DMS53 treated with DMSO at 0.1 percent for 48 hours (cell line): ENCODE measurements at regions not wholly inside any gene's neighbourhood (a gene's known extent, or its start where the extent isn't known, plus 50 kb on each side); places are given as distances from the start of the nearest gene placed in this dataset.

Experiments
- DNase-seq: peaks from one replicate; lab custom pipeline; 2025; ENCODE audit not compliant: unreplicated experiment; lab: John Stamatoyannopoulos, UW

DNA sequence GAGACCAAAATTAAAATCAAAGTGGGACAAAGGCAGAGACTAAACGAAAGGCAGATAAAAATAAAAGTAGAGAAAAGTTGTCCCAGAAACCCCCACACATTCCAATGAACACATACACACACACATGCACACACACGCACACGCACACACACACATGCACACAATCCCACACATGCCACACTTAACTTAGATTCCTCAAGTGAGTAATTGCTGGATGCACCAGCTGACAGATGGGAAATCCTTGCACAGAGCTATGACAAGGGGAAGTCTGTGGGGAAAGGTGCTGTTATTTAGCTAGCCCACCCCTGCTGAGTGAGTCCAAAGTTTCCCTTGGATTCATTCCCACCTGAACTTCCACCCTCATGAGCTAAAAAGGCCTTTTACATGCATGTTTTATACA lies 233.9 kb downstream of the RAB28 start:
- DNase-seq: no peak

DNA sequence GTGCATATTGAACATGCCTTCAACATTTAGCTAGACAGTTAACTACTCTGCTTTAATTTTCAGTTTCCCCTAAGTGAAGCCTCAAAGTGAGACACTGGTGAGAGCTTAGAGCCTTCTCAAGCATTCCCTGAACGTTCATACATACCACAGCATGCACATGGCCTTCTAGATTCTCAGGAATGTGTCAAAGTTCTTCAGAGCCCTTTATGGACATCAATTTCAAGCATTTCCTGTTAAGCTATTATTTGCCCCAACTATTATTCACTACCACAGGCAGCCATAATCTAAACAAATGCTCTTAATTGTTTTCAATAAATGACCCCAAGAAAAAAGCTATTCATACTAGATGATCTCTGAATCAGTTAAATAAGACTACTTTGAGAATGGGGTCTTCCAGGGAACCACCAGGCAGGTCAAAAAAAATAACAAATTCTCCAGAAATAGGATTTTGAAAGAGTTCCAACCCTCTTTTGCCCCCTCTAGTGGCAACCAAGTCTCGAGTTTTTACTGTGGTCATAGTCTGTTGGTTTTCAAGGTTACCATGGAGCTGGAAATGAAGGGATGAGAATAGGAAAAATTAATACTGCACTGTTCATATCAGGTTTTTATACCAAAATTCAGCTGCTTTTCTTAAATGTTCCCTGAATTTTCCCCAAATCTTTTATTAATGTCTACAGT lies 235.4 kb downstream of the RAB28 start:
- peak; percentile 17 for DNase-seq

DNA sequence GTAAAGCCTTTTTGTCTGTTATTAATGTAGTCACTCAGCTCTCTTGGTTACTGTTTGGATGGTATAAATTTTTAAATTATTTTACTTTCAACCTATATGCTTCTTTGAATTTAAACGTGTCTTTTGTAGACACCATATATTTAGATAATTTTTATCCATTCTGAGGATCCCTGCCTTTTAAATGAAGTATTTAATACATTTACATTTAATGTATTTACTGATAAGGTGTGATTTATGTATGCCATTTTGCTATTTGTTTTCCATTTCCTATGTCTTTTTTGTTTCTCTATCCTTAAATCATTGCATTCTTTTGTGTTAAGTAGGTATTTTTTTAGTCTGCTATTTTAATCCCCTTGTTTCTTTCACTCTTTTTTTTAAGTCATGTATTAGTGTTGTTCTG lies 238.0 kb downstream of the RAB28 start:
- DNase-seq: no peak

DNA sequence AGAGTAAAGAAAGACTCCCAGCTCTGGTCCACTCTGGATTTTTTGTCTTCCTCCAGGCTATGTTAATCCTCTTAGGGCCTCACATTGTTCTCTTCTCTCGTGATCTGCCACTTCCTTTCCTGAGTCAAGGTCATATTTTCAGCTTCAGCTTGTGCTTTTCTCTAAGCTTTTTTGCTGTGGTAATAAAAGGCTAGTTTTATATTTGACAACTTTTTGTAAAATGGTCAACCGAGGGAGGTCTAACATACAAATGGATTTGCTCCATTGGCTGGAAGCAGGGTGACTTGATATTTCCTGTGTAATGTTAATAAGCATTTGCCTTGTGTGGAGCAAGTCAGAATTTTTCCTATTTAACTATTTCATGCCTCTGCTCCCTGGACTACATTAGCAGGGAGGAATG lies 239.7 kb downstream of the RAB28 start:
- no peak for DNase-seq

DNA sequence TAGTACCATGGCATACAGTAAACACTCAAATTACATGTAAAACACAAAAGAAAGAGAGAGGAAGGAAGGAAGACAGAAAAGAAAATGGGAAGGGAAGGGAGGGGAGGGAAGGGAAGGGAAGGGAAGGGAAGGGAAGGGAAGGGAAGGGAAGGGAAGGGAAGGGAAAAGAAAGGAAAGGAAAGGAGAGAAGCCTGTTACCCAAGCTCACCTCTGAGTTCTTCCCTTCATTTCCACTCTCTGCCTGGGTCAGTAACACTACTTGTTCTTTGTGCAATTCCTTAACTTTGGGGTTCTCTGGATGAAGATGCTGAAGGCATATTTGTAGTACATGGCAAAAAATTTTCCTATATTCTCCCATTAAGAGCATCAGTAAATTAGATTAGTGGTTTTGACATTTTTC lies 241.0 kb downstream of the RAB28 start:
- no peak for DNase-seq

DNA sequence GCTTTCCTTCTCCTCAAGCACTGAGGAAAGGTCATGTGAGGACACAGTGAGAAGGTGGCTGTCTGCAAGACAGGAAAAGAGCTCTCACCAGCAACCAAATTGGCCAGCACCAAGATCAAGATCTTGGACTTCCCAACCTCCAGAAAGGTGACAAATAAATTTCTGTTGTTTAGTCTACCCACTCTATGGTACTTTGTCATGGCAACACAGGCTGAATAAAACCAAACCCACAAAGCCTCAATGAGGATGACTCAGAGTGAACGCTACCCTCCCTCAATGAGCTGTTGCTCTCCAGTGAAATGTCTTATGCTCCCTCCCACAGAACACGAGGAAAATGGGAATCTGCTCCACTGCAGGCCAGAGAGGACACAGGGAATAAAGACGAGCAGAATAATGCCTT lies 244.1 kb downstream of the RAB28 start:
- no peak for DNase-seq

DNA sequence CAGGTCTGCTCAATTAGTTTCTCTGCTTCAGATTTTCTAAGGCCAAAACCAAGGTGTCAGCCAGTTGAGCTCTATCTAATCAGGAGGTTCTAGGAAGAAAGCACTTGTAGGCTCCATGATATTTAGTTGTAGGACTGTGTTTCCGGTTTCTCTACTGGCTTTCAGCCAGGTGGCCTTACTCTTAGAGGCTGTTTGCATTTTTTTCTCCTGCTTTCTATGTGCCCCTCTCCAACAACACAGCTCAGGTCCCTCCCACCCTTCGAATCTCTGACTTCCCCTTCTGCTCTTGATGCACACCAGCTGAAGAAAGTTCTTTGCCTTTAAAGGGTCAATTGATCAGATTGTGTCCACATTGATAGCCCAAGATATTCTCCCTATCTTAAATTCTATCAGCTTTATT lies 245.2 kb downstream of the RAB28 start:
- no peak for DNase-seq

DNA sequence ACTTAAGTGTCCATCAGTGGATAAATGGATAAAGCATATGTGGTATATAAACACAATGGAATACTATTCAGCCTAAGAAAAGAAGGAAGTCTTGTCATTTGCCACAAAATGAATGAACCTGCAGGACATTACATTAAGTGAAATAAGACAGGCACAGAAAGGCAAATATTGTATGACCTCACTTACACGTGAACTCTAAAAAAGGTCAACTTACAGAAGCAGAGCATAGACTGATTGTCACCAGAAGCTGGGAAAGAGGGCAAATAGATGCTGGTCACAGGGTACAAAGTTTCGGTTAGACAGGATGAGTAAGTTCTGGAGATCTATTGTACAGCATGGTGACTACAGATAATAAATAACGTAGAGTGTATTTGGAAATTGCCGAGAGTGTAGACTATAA lies 247.7 kb downstream of the RAB28 start:
- DNase-seq: no peak

DNA sequence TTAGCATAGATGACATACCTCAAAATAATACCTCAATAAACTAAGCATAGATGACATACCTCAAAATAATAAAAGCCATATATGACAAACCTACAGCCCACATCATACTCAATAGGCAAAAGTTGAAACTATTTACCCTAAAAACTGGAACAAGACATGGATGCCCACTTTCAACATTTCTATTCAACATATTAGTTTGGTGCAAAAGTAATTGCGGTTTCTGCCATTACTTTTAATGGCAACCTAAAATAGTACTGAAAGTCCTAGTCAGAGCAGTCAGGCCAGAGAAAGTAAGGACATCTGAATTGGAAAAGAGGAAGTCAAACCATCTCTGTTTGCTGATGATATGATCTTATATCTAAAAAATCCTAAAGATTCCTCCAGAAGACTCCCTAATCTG lies 250.4 kb downstream of the RAB28 start:
- no peak for DNase-seq

DNA sequence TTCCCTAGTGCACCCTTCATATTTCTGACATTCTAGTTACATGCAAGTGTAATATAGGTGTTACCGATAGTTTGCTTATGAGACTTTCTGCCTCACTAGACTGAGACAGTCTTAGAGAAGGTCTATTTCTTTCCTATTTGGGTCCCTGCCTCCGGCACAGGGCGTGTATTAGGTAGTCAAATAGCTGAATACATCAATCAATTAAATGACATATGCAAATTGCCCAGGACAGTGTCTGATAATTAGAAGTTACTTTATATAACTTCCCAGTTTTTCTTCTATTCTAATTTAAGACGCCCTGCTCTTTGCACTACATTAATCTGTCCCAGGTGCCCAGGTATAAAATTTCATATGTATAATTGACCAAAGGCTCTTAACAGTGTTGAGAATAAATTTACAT lies 264.2 kb downstream of the RAB28 start:
- DNase-seq: no peak

DNA sequence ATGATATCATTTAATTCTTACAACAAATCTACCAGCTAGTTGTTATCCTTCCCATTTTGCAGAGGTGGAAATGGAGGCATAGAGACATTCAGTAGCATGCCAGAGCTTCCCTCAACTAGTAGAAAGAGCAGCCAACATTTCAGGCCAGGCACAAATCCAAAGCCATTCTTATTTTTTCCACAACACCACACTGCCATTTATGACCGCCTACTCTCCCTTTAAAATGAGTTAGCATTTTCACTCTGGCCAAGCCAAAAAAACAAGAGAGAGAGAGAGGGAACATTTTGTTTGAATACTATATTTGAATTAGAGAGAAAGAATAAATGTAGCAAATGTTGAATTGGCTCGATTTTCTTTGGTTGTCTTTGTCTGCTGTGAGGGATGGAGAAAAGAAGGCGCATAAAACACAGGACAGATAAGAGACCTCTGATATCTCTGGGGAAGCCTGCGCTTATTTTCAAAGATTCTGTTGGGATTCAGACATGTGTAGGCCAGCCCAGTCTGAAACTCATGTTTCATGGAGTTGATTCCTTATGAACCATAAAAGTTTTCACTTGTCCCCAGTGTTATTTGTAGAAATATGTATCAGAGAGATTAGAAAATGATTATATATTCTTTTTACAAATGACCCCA lies 265.7 kb downstream of the RAB28 start:
- DNase-seq: no peak

DNA sequence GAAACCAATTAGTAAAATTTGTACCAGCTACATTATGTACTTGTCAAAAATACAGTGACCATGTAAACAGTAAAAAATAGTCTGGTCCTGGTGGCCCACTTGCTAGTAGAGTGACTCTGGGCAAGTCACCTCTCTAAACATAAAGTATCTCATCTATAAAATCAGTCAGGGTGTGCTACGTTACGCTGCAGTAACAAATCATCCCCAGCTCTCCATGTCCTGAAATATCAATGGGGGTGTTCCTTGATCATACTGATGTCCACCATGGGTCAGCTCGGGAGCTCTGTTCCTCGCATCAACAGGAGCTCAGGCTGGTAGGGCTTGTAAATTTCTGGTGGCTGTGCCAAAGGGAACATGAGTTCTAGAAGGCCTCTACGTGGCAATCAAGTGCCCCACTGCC lies 268.6 kb downstream of the RAB28 start:
- DNase-seq: no peak

DNA sequence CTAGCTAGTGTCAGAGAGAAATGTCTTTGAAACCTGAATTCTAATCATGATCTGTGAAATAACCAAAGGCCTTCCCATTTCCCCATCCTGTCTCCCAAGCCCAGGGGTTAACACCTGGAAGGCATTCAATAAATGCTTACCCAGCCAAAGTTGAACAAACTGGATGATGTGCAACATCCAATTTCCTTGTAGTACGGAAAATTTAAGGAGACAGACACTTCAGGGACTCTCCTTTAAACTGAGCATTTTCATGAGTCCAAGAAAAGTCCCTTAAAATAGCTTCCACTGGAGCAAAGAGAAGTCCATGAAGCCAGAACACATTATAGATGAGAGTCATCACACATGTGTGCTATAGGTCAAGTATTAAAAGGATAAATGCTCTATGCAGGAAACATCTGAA lies 271.2 kb downstream of the RAB28 start:
- DNase-seq: no peak

DNA sequence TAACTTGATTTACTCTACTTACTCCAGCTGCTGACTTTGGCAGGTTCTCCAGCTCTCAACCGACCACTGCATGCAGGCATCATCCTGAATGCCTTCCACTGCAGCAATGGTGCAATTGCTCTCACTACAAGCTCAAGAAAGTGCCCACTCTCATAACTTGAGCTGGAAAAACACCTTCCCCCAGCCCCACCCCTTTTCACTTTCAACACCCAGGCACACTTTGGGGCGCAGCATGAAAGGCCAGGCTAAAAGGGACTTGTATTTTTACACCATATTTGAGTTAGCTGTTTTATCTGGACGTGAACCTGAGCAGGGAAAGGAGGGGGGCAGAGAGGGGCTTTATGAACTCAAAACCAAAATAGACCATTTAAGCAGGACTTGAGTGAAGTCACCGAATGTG lies 274.5 kb downstream of the RAB28 start:
- DNase-seq: no peak

DNA sequence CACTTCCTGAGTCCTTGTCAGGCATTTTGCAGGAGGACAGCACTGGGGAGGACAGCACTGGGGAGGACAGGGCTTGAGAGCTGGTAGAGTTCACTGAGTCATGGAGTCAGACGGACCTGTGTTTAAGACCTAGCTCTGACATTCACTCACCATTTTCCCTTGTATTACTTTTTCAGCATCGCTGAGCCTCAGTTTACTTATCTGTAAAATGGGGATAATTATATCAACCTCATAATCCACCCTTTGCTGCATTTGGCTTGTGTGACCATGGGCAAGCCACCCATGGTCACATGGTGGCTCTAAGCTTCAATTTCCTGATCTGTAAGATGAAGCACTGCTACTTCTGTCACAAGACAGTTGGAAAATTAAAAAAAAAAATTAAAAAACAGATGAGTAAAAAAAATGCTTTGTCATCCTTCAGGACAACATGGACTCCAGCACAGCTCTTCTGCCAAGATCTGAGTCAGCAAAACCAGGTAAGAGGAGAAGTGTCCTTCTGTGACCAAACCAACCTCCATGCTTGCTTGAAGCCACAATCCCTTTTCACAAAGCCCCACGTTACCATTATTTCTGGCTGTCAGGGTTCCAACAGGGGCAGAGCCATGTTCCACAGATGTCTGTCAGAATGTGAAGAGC lies 275.5 kb downstream of the RAB28 start:
- no peak for DNase-seq

DNA sequence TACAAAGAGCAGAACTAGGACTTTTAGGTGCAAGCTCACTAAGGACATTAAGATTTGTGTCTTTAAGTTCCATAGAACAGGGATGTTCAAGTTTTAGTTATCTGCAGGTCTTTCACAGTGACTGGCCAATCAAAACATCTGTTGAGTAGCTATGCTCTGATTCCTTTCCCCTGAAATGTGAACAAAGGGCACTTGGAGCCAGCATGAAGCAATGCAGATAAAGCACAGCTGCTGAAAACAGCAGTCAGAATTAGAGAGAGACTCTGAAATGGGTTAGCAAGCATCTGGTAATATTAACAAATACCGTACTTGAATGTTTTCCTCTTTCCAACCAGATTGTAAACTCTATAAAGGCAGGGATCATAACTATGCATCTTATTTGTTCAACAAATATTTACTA lies 276.9 kb downstream of the RAB28 start:
- DNase-seq: no peak

DNA sequence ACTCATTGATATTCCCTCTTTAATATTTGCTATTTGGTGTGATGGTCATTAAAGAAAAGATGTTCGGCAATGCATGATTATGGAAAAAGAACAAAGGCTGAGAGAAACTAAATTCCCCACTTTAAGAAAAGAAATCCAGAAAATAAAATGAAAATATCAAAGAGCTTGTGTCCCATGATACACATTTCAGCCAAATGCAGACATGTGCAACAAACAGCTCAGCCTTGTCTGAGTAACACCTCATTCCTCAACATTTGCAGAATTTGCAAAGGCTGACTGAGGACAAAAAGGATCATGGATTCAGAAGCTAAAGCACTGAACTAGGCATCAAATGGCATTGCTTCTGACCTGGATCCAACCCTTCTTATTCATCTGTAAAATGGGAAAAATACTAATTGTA lies 281.0 kb downstream of the RAB28 start:
- no peak for DNase-seq

DNA sequence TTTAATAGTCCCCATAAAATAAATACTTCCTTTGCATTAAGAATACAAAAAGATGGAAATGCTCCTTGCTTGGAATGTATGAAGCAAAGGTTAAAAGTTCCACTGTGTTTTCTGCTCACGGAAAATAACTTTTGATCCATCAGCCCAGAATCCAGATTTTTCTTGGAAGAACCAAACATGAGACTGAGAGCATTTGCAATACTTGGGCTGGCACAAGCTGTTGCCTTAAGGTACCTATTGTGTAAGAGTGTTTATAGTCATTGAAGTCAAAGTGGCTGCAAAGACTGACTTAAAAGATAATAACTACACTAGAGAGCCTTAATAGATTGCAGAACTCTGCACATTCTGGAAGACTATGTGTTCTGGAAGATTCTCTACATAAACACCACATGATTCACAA lies 281.4 kb downstream of the RAB28 start:
- DNase-seq: no peak

DNA sequence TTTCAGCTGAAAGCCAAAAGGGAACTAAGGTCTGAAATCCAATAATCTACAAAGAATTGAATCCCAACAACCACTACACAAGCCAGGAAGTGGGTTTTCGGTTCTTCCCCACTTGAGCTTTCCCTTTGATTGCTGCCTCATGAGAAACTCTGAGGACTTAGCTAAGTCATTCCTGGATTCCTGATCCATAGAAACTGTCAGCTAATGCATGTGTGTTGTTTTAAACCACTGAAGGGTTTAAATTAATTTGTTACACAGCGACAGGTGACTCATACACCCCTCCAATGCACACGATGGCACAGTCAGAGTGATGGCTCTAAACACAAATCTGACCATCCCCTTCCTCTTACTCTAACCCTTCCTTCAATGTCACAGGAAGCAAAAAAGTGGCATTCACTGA lies 282.9 kb downstream of the RAB28 start:
- DNase-seq: no peak

DNA sequence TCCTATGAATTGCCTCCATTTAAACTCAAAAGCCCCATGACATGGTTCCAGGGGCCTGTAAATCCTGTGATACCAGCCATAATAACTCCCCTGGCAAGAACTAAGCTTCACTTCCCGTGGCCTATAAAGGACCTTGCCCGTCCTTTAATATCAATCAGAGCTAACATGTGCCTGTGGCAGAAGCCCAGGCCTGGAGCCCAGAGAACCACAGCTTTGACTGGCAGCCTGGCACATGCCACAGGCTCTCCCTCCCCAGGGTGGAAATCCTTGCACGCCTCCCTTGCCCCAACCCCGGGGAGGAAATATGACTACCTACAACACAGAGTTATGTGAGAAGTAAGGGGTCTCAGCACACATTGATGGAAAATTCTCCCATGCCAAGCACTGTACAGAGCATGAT lies 287.4 kb downstream of the RAB28 start:
- no peak for DNase-seq

DNA sequence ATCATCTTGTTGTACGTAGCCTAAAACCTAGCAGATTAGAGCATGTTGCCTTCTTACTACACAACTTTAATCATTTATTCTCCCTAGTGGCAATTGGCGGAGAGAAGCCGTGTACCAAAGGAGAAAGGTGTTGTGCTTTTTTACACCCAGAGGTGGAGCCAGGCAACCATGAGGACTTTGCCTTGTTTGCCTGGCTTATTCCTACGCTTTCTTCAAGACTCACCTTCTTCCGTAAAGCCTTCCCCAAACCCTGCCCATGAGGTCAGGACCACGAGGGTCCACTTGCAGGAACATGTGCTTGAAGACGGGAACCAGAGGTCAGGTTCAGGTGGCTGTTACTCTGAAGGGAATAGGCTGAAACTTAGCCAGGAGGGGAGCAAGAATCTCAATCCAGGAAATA lies 290.5 kb downstream of the RAB28 start:
- no peak for DNase-seq

DNA sequence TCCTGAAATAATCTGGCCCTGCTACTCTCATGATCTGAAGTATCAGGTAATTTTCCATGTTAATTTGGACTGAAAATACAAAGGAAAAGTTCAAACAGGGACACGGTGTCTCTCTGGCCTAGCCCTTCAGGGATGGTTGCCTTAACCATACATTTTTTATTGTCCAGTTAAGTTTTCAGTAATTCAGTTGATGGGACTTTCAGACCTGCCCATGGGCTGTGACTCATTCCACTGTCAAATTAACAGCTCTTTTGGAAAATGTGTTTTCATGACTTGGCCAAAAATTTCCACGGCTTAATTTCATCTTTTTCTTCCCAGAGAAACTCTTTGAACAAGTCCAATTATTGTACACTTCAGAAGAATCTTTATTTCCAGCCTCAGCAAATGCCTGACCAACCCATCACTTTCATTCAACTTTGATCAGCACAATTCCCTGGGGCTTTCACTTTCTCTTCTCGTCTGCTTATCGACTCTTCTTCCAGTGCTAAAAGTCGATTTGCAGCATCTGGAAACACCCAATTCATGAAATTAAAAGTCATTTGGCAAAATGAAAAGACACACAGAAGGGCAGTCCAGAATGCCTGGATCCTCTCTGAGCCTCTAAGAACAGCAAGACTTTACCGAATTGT lies 293.9 kb downstream of the RAB28 start:
- DNase-seq: no peak
